Type B pancreatic cell (in vitro differentiated cells): ENCODE measurements at regions not wholly inside any gene's neighbourhood (a gene's known extent, or its start where the extent isn't known, plus 50 kb on each side); places are given as distances from the start of the nearest gene placed in this dataset.

ENCODE experiments used
- DNase-seq: peaks from one replicate; pipeline ENCODE4 v3.0.0; 2021; ENCODE audit warnings: mixed read lengths; ENCODE audit not compliant: unreplicated experiment; ENCODE audit errors: extremely low spot score
- H3K27ac Mint-ChIP-seq: 2 replicates; pipeline ENCODE4 v1.8.0; 2021; ENCODE audit warnings: mild to moderate bottlenecking, mixed read lengths
- H3K27me3 Mint-ChIP-seq: 2 replicates; pipeline ENCODE4 v1.8.0; 2021; ENCODE audit warnings: mixed read lengths
- H3K36me3 Mint-ChIP-seq: 2 replicates; pipeline ENCODE4 v1.8.0; 2021; ENCODE audit warnings: mixed read lengths
- H3K4me1 Mint-ChIP-seq: one replicate; pipeline ENCODE4 v1.8.0; 2021; ENCODE audit warnings: mixed read lengths; ENCODE audit not compliant: unreplicated experiment
- H3K4me3 Mint-ChIP-seq: 2 replicates; pipeline ENCODE4 v1.8.0; 2021; ENCODE audit warnings: mild to moderate bottlenecking, mixed read lengths
- H3K9me3 Mint-ChIP-seq: 2 replicates; pipeline ENCODE4 v1.8.0; 2021; ENCODE audit warnings: mixed read lengths
- TF ChIP-seq, protein P1 (sequence below): fragments of 200-600 bp; sonication (generic); conservative IDR thresholded peaks from 2 replicates; pipeline ENCODE4 v1.5.0; 2021; ENCODE audit warnings: antibody characterized with exemption, mild to moderate bottlenecking

DNA sequence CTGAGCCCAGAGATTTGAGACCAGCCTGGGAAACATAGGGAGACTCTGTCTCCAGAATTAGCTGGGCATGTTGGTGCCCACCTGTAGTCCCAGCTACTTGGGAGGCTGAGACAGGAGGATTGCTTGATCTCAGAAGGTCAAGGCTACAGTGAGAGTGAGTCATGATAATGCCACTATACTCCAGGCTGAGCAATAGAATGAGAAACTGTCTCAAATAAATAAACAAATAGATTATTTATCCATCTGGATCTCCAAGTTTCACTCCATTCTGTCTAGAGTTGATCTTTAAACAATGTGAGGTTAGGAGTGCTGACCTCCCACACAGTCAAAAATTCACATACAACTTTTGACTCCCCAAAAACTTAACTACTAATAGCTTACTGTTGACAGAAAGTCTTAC lies 106.8 kb upstream of the PALMD start:
- TF ChIP-seq, protein P1, sequence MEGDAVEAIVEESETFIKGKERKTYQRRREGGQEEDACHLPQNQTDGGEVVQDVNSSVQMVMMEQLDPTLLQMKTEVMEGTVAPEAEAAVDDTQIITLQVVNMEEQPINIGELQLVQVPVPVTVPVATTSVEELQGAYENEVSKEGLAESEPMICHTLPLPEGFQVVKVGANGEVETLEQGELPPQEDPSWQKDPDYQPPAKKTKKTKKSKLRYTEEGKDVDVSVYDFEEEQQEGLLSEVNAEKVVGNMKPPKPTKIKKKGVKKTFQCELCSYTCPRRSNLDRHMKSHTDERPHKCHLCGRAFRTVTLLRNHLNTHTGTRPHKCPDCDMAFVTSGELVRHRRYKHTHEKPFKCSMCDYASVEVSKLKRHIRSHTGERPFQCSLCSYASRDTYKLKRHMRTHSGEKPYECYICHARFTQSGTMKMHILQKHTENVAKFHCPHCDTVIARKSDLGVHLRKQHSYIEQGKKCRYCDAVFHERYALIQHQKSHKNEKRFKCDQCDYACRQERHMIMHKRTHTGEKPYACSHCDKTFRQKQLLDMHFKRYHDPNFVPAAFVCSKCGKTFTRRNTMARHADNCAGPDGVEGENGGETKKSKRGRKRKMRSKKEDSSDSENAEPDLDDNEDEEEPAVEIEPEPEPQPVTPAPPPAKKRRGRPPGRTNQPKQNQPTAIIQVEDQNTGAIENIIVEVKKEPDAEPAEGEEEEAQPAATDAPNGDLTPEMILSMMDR, result no peak
- H3K9me3 Mint-ChIP-seq, result no peaks in the 10 kb centered on the region
- H3K4me1 Mint-ChIP-seq, result peaks cover 7% of the 10 kb centered on the region
- no peak overlapping the region for H3K27ac Mint-ChIP-seq
- DNase-seq, result no peak
- no peak overlapping the region for H3K4me3 Mint-ChIP-seq
- H3K36me3 Mint-ChIP-seq, result no peaks in the 10 kb centered on the region
- H3K27me3 Mint-ChIP-seq, result no peaks in the 10 kb centered on the region

- TF ChIP-seq, protein P1, result no peak
- Mint-ChIP-seq H3K36me3 (no peaks in the 10 kb centered on the region), H3K4me1 (no peaks in the 10 kb centered on the region), H3K27ac (no peak overlapping the region), H3K9me3 (no peaks in the 10 kb centered on the region), H3K27me3 (no peaks in the 10 kb centered on the region), H3K4me3 (no peak overlapping the region)
- DNase-seq, result no peak
Measured at GRCh38 chr1:99540744-99541143, 105.2 kb upstream of the PALMD start.

- Mint-ChIP-seq H3K27me3 (no peaks in the 10 kb centered on the region), H3K4me1 (no peaks in the 10 kb centered on the region)
- no peak for DNase-seq
Measured at GRCh38 chr1:99544328-99544727, 101.6 kb upstream of the PALMD start.

DNA sequence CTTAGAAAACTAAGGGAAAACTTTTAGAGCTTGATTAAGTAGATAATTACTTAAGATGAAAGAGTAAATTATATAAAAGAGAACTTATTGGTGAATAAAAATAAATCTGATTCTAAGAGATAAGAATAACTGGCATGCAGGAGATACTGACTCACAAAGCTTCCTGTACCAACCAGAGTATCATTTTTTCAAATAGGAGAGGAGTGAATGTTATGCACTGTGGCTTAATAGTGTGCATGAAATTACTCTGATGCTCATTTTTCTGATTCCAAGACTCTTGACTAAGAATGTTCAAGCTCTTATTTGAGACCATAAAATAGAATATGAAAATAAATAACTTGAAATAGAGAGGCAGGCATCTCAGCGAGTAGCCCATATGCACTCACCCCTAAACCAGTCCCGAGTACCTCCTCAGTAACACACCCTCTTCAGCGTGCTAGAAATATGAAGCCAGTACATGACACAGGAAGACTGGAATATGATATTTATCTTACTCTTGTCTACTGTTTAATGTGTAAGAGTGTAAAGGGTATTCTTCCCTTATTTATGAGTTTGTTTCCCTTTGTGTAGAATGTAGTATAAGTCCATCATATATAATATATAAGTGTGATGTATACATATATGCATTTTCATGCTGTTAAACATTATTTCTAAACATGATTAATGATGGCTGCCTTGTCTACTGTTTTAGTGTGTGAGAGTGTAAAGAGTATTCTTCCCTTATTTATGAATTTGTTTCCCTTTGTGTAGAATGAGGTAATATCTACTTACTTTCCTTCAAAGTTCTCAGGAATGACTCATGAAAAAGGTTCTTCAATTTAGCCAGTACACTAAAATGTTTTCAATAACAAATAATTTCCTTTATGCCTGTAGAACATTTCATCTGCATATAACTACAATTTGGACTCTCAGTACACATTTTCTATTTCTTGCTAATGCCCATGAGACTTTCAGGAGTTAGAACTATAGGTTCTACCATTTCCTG lies 99.2 kb upstream of the PALMD start:
- no peak overlapping the region for H3K4me3 Mint-ChIP-seq
- TF ChIP-seq, protein P1, result no peak
- H3K9me3 Mint-ChIP-seq, result no peaks in the 10 kb centered on the region
- no peaks in the 10 kb centered on the region for H3K36me3 Mint-ChIP-seq
- H3K4me1 Mint-ChIP-seq, result no peaks in the 10 kb centered on the region
- DNase-seq, result no peak
- no peaks in the 10 kb centered on the region for H3K27me3 Mint-ChIP-seq
- H3K27ac Mint-ChIP-seq, result no peak overlapping the region

More at GRCh38 chr1:99544328-99544727, 101.6 kb upstream of the PALMD start:
- TF ChIP-seq, protein P1, result no peak
- no peaks in the 10 kb centered on the region for H3K9me3 Mint-ChIP-seq
- H3K36me3 Mint-ChIP-seq, result no peaks in the 10 kb centered on the region
- H3K4me3 Mint-ChIP-seq, result no peak overlapping the region
- no peak overlapping the region for H3K27ac Mint-ChIP-seq

DNA sequence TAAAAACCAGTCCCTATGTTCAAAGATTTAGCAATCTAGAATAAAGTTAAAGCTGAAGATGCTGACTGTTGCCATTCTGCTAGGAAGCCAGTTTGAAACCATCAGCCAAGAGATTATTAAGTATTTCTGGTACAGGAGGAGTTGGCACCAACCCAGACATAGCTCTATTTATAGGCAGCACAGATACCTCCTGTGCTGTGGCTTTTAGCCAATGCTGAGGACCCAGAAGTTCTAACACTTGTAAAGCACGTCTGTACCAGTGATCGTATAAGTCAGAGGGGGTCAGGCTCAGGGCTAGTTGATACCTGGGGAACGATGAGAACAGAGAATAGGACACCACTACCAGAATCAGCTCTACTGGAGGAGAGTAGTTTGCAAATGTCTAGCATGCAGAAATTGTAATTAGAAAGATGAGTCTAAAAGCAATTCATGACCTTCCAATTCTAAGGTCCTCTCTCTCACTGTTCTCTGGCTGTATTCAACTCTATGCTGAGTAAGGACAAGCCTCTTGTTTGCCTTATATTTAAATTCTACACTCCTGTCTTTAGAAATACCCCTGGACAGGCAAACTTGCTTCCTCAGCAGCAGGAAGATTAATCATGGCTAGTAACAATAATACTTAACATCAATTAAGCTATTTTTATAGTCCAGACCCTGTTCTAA lies 96.8 kb upstream of the PALMD start:
- no peak for DNase-seq

More for the DNA sequence above, 96.8 kb upstream of the PALMD start:
- TF ChIP-seq, protein P1, result no peak
- H3K9me3 Mint-ChIP-seq, result no peaks in the 10 kb centered on the region
- H3K27ac Mint-ChIP-seq, result no peak overlapping the region
- H3K36me3 Mint-ChIP-seq, result no peaks in the 10 kb centered on the region
- H3K27me3 Mint-ChIP-seq, result no peaks in the 10 kb centered on the region
- peaks cover 7% of the 10 kb centered on the region for H3K4me1 Mint-ChIP-seq
- H3K4me3 Mint-ChIP-seq, result no peak overlapping the region
